IPS-18a (cell line): ENCODE measurements at regions not wholly inside any gene's neighbourhood (a gene's known extent, or its start where the extent isn't known, plus 50 kb on each side); places are given as distances from the start of the nearest gene placed in this dataset.
"Not testable (repeated sequence)": the region's sequence is repeated elsewhere in the genome, so short reads cannot be mapped to it uniquely, and the experiment has no call there.

Experiments
- H3K27ac ChIP-seq: one replicate; pipeline ENCODE4 v1.5.1; 2013; ENCODE audit warnings: low read length
- H3K27me3 ChIP-seq: one replicate; pipeline ENCODE4 v1.6.1; 2013; ENCODE audit warnings: mild to moderate bottlenecking, low read length; ENCODE audit not compliant: control insufficient read depth, insufficient read depth
- H3K36me3 ChIP-seq: one replicate; pipeline ENCODE4 v1.6.1; 2013; ENCODE audit warnings: low read depth, low read length; ENCODE audit not compliant: control insufficient read depth
- H3K4me1 ChIP-seq: one replicate; pipeline ENCODE4 v1.6.1; 2013; ENCODE audit warnings: low read depth, low read length; ENCODE audit not compliant: control insufficient read depth
- H3K4me3 ChIP-seq: one replicate; pipeline ENCODE4 v1.5.1; 2013; ENCODE audit warnings: low read length
- H3K9ac ChIP-seq: one replicate; pipeline ENCODE4 v1.6.1; 2013; ENCODE audit warnings: mild to moderate bottlenecking, low read length, moderate library complexity
- H3K9me3 ChIP-seq: one replicate; pipeline ENCODE4 v1.6.1; 2013; ENCODE audit warnings: low read depth, low read length; ENCODE audit not compliant: control insufficient read depth

DNA sequence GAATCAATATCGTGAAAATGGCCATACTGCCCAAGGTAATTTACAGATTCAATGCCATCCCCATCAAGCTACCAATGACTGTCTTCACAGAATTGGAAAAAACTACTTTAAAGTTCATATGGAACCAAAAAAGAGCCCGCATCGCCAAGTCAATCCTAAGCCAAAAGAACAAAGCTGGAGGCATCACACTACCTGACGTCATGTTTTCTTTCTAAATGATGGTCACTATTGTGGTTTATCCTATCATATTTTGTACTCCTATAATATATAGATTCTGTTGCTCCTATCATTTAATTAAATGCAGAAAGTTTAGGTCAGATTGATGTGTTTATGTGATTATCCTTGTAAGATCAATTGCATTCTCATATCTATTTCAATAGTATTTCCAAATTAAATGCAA, 796.9 kb upstream of the NCAM2 start:
- H3K9ac ChIP-seq, H3K36me3 ChIP-seq, H3K4me3 ChIP-seq, H3K9me3 ChIP-seq, H3K4me1 ChIP-seq, H3K27ac ChIP-seq, H3K27me3 ChIP-seq: not testable (repeated sequence)

DNA sequence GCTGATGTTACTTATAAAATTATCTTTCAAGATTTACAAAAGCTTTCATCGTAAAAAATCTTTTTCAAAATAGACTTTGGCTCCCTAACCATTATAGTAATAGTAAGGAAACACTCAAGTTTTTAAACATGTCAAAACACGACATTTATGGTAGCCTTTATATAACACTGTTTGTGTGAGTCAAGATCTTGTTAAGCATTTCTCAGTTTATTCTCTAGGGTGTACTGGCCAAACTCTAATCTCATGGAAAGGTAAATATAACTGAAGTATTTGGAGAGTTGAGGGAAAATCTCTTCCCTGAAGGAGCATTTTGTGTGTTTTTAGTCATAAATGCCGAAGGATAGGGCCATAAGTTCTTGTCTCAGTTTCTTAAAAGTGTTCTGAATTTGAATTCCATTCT, 790.9 kb upstream of the NCAM2 start:
- H3K9me3 ChIP-seq = peaks cover 2% of the 10 kb centered on the region
- H3K27ac ChIP-seq = no peak overlapping the region
- H3K27me3 ChIP-seq = no peaks in the 10 kb centered on the region
- no peak overlapping the region for H3K9ac ChIP-seq
- no peak overlapping the region for H3K4me3 ChIP-seq
- no peaks in the 10 kb centered on the region for H3K36me3 ChIP-seq
- H3K4me1 ChIP-seq = no peaks in the 10 kb centered on the region

DNA sequence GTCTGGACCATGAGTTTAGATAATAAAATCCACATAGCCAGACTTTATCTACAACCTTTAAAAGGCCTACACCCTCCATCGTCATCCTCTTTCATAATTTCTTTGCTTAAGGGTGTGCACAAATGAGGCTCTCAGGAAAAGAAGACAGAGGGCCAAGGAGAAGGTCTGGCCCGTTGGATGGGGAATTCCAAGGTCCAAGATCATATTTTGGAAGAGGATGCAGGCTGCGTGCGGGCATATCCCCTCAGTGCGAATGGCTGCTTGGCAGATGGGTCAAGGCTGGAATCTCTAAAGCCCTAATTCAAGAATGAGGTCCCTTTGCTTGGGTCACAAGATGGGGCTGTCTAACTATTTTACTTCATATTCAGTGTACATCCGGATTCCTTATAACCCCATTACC, 782.2 kb upstream of the NCAM2 start:
- no peaks in the 10 kb centered on the region for H3K27me3 ChIP-seq

GRCh38 chr21:20220586-20220985, 777.6 kb upstream of the NCAM2 start:
- no peak overlapping the region for H3K9ac ChIP-seq
- no peaks in the 10 kb centered on the region for H3K27me3 ChIP-seq
- no peaks in the 10 kb centered on the region for H3K9me3 ChIP-seq
- no peaks in the 10 kb centered on the region for H3K4me1 ChIP-seq
- H3K36me3 ChIP-seq = no peaks in the 10 kb centered on the region
- no peak overlapping the region for H3K4me3 ChIP-seq
- no peak overlapping the region for H3K27ac ChIP-seq

More for the DNA sequence above, 782.2 kb upstream of the NCAM2 start:
- Histone ChIP-seq H3K9ac (no peak overlapping the region), H3K9me3 (no peaks in the 10 kb centered on the region), H3K4me3 (no peak overlapping the region), H3K36me3 (no peaks in the 10 kb centered on the region), H3K27ac (no peak overlapping the region), H3K4me1 (no peaks in the 10 kb centered on the region)

DNA sequence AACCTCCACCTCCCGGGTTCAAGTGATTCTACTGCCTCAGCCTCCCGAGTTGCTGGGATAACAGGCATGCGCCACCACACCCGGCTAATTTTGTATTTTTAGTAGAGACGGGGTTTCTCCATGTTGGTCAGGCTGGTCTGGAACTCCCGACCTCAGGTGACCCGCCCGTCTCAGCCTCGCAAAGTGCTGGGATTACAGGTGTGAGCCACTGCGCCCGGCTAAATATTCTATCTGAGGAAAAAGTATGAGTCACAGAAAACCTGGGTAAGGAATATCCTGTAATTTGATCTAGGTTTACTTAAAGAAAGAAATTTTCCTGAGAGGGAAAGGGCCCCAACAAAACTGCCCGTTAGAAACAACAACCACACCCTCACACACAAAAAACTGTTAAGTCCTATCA, 776.2 kb upstream of the NCAM2 start:
- H3K36me3 ChIP-seq, H3K9me3 ChIP-seq, H3K9ac ChIP-seq, H3K27me3 ChIP-seq, H3K27ac ChIP-seq, H3K4me3 ChIP-seq, H3K4me1 ChIP-seq: not testable (repeated sequence)

- H3K9ac ChIP-seq, H3K27ac ChIP-seq, H3K4me1 ChIP-seq, H3K36me3 ChIP-seq, H3K4me3 ChIP-seq, H3K9me3 ChIP-seq, H3K27me3 ChIP-seq: not testable (repeated sequence)
These were observed 761.6 kb upstream of the NCAM2 start for GRCh38 chr21:20236649-20237048.

GRCh38 chr21:20249401-20249800, 748.8 kb upstream of the NCAM2 start:
- Histone ChIP-seq H3K36me3 (no peaks in the 10 kb centered on the region), H3K4me3 (no peak overlapping the region), H3K27me3 (no peaks in the 10 kb centered on the region), H3K9ac (no peak overlapping the region), H3K27ac (no peak overlapping the region), H3K4me1 (no peaks in the 10 kb centered on the region), H3K9me3 (no peaks in the 10 kb centered on the region)

DNA sequence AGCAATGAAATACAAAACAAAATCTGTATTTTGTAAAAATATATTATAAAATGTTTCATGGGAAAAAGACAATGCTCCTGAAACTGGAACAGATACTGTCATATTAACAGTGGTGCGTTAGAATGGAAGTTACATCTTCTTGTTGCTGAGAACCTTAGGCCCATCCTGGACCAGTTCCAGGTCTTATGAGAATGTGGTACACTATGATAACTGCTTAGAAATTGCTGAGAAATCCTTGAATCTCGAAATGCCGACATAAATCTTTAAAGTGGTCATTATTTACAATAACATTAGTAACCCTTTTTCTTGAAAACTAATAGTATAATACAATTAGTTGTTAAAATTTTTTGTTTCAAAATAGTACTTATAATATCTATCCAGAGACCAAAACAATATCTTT, 747.9 kb upstream of the NCAM2 start:
- Histone ChIP-seq H3K36me3 (no peaks in the 10 kb centered on the region), H3K4me1 (no peaks in the 10 kb centered on the region), H3K9me3 (no peaks in the 10 kb centered on the region), H3K27ac (no peak overlapping the region), H3K4me3 (no peak overlapping the region), H3K9ac (no peak overlapping the region), H3K27me3 (no peaks in the 10 kb centered on the region)

DNA sequence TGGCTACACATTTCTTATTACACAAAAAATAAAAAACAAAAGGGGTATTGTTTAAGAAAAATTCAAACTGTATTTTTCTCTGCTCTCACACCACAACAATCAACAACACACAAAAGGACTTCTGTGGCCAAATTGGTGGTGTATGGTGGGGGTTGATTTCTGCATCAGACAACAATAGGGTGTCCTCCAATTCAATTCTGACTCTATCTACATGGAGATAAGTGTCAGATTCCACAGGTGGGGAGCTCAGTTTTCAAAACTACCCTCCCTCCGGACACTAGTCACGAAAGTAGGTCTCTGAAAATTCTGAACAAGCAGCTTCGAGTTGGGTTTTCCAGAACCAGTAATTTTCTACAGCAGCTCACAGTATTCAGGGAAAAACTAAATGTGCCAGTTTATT, 744.9 kb upstream of the NCAM2 start:
- Histone ChIP-seq H3K27ac (no peak overlapping the region), H3K9ac (no peak overlapping the region), H3K4me3 (no peak overlapping the region), H3K4me1 (no peaks in the 10 kb centered on the region), H3K36me3 (no peaks in the 10 kb centered on the region), H3K27me3 (no peaks in the 10 kb centered on the region), H3K9me3 (no peaks in the 10 kb centered on the region)

GRCh38 chr21:20254964-20255363, 743.2 kb upstream of the NCAM2 start:
- Histone ChIP-seq H3K9ac (no peak overlapping the region), H3K27ac (no peak overlapping the region), H3K4me3 (no peak overlapping the region), H3K27me3 (no peaks in the 10 kb centered on the region), H3K9me3 (no peaks in the 10 kb centered on the region), H3K36me3 (no peaks in the 10 kb centered on the region), H3K4me1 (no peaks in the 10 kb centered on the region)

- Histone ChIP-seq H3K4me3 (no peak overlapping the region), H3K27me3 (no peaks in the 10 kb centered on the region), H3K4me1 (no peaks in the 10 kb centered on the region), H3K36me3 (no peaks in the 10 kb centered on the region), H3K9me3 (no peaks in the 10 kb centered on the region), H3K27ac (no peak overlapping the region), H3K9ac (no peak overlapping the region)
These were observed 741.0 kb upstream of the NCAM2 start for GRCh38 chr21:20257052-20257740.

DNA sequence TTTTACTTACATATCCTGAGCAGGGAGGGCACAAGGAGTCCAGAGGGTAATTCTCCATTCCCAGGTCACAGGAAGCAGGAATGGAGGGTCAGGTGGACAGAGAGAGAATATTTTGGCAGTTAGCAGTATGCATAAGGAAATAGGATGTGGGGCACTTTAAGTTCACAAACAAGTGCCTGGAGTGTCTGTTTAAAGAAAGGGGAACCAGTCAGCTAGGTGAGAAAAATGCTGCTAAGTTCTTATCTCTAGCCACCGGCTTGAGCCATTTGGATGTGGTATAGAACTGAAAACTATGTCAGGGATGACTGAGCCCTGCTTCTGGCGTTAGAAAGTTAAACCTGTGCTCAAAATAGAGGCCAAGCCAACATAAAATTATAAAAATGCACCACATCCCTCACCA, 739.7 kb upstream of the NCAM2 start:
- no peak overlapping the region for H3K9ac ChIP-seq
- no peaks in the 10 kb centered on the region for H3K9me3 ChIP-seq
- H3K27me3 ChIP-seq = no peaks in the 10 kb centered on the region

More for the DNA sequence above, 739.7 kb upstream of the NCAM2 start:
- Histone ChIP-seq H3K36me3 (no peaks in the 10 kb centered on the region), H3K4me3 (no peak overlapping the region), H3K27ac (no peak overlapping the region), H3K4me1 (no peaks in the 10 kb centered on the region)
